H1 (cell line): ENCODE measurements at regions not wholly inside any gene's neighbourhood (a gene's known extent, or its start where the extent isn't known, plus 50 kb on each side); places are given as distances from the start of the nearest gene placed in this dataset.

Experiments
- CTCF ChIA-PET: fragments of 300-600 bp; sonication (Branson Sonifier 250); formaldehyde crosslinking; loops from one replicate; lab custom pipeline; 2021; ENCODE audit not compliant: partially characterized antibody; lab: Charles Lee
- POLR2A ChIA-PET: fragments of 300-600 bp; sonication (Branson Sonifier 250); formaldehyde crosslinking; loops from one replicate; lab custom pipeline; 2021; ENCODE audit warnings: inconsistent platforms; ENCODE audit not compliant: partially characterized antibody; lab: Charles Lee
- DNase-seq, 2 experiments: peaks; one replicate each; pipeline versions ENCODE4 v3.0.0 to v3.0.0-alpha.2; 2010 to 2022; ENCODE audit warnings: low spot score in 2 of 2, low read depth in 1 of 2, mixed read lengths in 1 of 2
- FAIRE-seq: peaks from 2 replicates; lab custom pipeline; 2011; peaks lifted over from hg19 to GRCh38; lab: Jason Lieb, UNC
- H2AFZ ChIP-seq: 2 replicates; pipeline ENCODE4 v1.8.1; 2012; ENCODE audit warnings: low read length, inconsistent platforms
- H2AK5ac ChIP-seq: 2 replicates; pipeline ENCODE4 v1.6.1; 2013; ENCODE audit warnings: low read depth, low read length
- H2BK120ac ChIP-seq: replicated peaks from 2 replicates; pipeline ENCODE3; 2013; ENCODE audit warnings: low read depth, low read length, inconsistent platforms
- H2BK12ac ChIP-seq: 2 replicates; pipeline ENCODE4 v1.6.1; 2013; ENCODE audit warnings: low read depth, low read length
- H2BK15ac ChIP-seq: 2 replicates; pipeline ENCODE4 v1.6.1; 2013; ENCODE audit warnings: low read length
- H2BK20ac ChIP-seq: 2 replicates; pipeline ENCODE4 v1.6.1; 2013; ENCODE audit warnings: low read length
- H2BK5ac ChIP-seq: 2 replicates; pipeline ENCODE4 v1.6.1; 2013; ENCODE audit warnings: low read depth, low read length
- H3K14ac ChIP-seq: 2 replicates; pipeline ENCODE4 v1.6.1; 2013; ENCODE audit warnings: inconsistent platforms; ENCODE audit not compliant: insufficient read length
- H3K18ac ChIP-seq: 2 replicates; pipeline ENCODE4 v1.6.1; 2013; ENCODE audit warnings: low read length; ENCODE audit errors: extremely low read depth
- H3K23ac ChIP-seq: 2 replicates; pipeline ENCODE4 v1.6.1; 2013; ENCODE audit warnings: inconsistent platforms; ENCODE audit not compliant: insufficient read length
- H3K23me2 ChIP-seq: 2 replicates; pipeline ENCODE4 v1.6.1; 2013; ENCODE audit warnings: low read depth, low read length
- H3K27ac ChIP-seq: 2 replicates; pipeline ENCODE4 v1.6.1; 2011; ENCODE audit warnings: low read depth, low read length, inconsistent platforms
- H3K27me3 ChIP-seq, 4 experiments: replicated peaks in 1 of 4; 1 replicate in 1 of 4; 2 replicates in 3 of 4; pipeline versions ENCODE4 v1.6.1 to v1.8.1; 2011 to 2013; ENCODE audit warnings: low read length in 3 of 4, mild to moderate bottlenecking in 3 of 4, inconsistent platforms in 2 of 4, mixed read lengths in 2 of 4, moderate library complexity in 1 of 4; ENCODE audit not compliant: control insufficient read depth in 3 of 4, insufficient read depth in 3 of 4; ENCODE audit errors: extremely low read depth in 1 of 4
- H3K36me3 ChIP-seq, 4 experiments: 2 replicates each; pipeline versions ENCODE4 v1.6.1 to v1.8.1; 2011 to 2013; ENCODE audit warnings: mild to moderate bottlenecking in 4 of 4, low read length in 3 of 4, moderate library complexity in 2 of 4, control low read depth in 1 of 4, inconsistent platforms in 1 of 4; ENCODE audit not compliant: insufficient read depth in 4 of 4, control insufficient read depth in 2 of 4
- H3K4ac ChIP-seq: replicated peaks from 2 replicates; pipeline ENCODE3; 2013; ENCODE audit warnings: low read length, low read depth, mixed read lengths, inconsistent platforms; ENCODE audit not compliant: insufficient read length
- H3K4me1 ChIP-seq, 4 experiments: replicated peaks in 1 of 4; 1 replicate in 1 of 4; 2 replicates in 3 of 4; pipeline versions ENCODE4 v1.6.1 to v1.8.1; 2011 to 2013; ENCODE audit warnings: low read length in 3 of 4, inconsistent platforms in 2 of 4, mixed read lengths in 1 of 4; ENCODE audit not compliant: insufficient read depth in 4 of 4, control insufficient read depth in 3 of 4
- H3K4me2 ChIP-seq, 2 experiments: 2 replicates each; pipeline versions ENCODE4 v1.6.1 to v1.8.1; 2011 to 2013; ENCODE audit warnings: low read depth in 2 of 2, low read length in 2 of 2, control low read depth in 1 of 2, inconsistent platforms in 1 of 2, mild to moderate bottlenecking in 1 of 2; ENCODE audit not compliant: insufficient read depth in 1 of 2
- H3K4me3 ChIP-seq, 4 experiments: fragments of 200-600, 300-600 bp in 1 of 4; sonication (generic), shearing (Covaris generic), sonication (Bioruptor Twin) in 1 of 4; 2 replicates each; pipeline versions ENCODE4 v1.5.1 to v1.8.1; 2011 to 2016; ENCODE audit warnings: low read length in 4 of 4, low read depth in 3 of 4, control low read depth in 2 of 4, inconsistent platforms in 2 of 4, mild to moderate bottlenecking in 2 of 4, mixed read lengths in 1 of 4, moderate library complexity in 1 of 4; ENCODE audit not compliant: insufficient read depth in 2 of 4; ENCODE audit errors: extremely low read depth in 1 of 4
- H3K56ac ChIP-seq: replicated peaks from 2 replicates; pipeline ENCODE3; 2013; ENCODE audit warnings: low read depth, mild to moderate bottlenecking, mixed read lengths, low read length, inconsistent platforms; ENCODE audit not compliant: insufficient read length
- H3K79me1 ChIP-seq: 2 replicates; pipeline ENCODE4 v1.6.1; 2013; ENCODE audit warnings: low read depth, low read length, control low read depth
- H3K79me2 ChIP-seq, 2 experiments: 2 replicates each; pipeline versions ENCODE4 v1.6.1 to v1.8.1; 2012 to 2013; ENCODE audit warnings: low read length in 2 of 2, mild to moderate bottlenecking in 2 of 2, inconsistent platforms in 1 of 2; ENCODE audit not compliant: insufficient read depth in 2 of 2, control insufficient read depth in 1 of 2
- H3K9ac ChIP-seq, 4 experiments: replicated peaks in 1 of 4; 1 replicate in 1 of 4; 2 replicates in 3 of 4; pipeline versions ENCODE4 v1.6.1 to v1.8.1; 2011 to 2013; ENCODE audit warnings: low read depth in 3 of 4, low read length in 3 of 4, control low read depth in 2 of 4, mild to moderate bottlenecking in 2 of 4, moderate library complexity in 2 of 4, inconsistent platforms in 1 of 4; ENCODE audit errors: extremely low read depth in 1 of 4
- H3K9me3 ChIP-seq, 2 experiments: 2 replicates each; pipeline versions ENCODE4 v1.6.1 to v1.8.1; 2012 to 2013; ENCODE audit warnings: mild to moderate bottlenecking in 2 of 2, moderate library complexity in 2 of 2, control low read depth in 1 of 2, inconsistent platforms in 1 of 2, low read depth in 1 of 2, low read length in 1 of 2, mixed read lengths in 1 of 2; ENCODE audit not compliant: insufficient read depth in 2 of 2
- H4K20me1 ChIP-seq, 2 experiments: replicated peaks in 1 of 2; 2 replicates each; pipeline versions ENCODE3 to v1.8.1; 2011 to 2013; ENCODE audit warnings: inconsistent platforms in 2 of 2, low read length in 2 of 2, mild to moderate bottlenecking in 1 of 2; ENCODE audit not compliant: insufficient read depth in 2 of 2, control insufficient read depth in 1 of 2
- H4K5ac ChIP-seq: 2 replicates; pipeline ENCODE4 v1.6.1; 2013; ENCODE audit warnings: low read length, low read depth, mixed read lengths, inconsistent platforms; ENCODE audit not compliant: insufficient read length
- H4K8ac ChIP-seq: 2 replicates; pipeline ENCODE4 v1.8.0; 2013; ENCODE audit warnings: mild to moderate bottlenecking, moderate library complexity, low read length, inconsistent platforms; ENCODE audit not compliant: insufficient read depth; ENCODE audit errors: extremely low read depth
- H4K91ac ChIP-seq: replicated peaks from 2 replicates; pipeline ENCODE3; 2013; ENCODE audit warnings: low read length, mixed read lengths, inconsistent platforms; ENCODE audit not compliant: insufficient read length
- ASH2L ChIP-seq: fragments of 200-600, 300-600 bp; sonication (generic); IDR thresholded peaks from one replicate; pipeline ENCODE4 v1.7.1; 2017; ENCODE audit warnings: low read length
- CHD2 ChIP-seq: IDR thresholded peaks from 2 replicates; pipeline ENCODE4 v1.6.1; 2012; ENCODE audit warnings: low read length, improper control_type of control experiment
- CTBP2 ChIP-seq: IDR thresholded peaks from 2 replicates; pipeline ENCODE4 v1.7.0; 2011; ENCODE audit warnings: borderline replicate concordance, mild to moderate bottlenecking, moderate library complexity, mixed read lengths, low read length; ENCODE audit not compliant: insufficient read depth, insufficient read length
- EGR1 ChIP-seq: IDR thresholded peaks from 2 replicates; pipeline ENCODE4 v1.6.1; 2011; ENCODE audit warnings: low read depth, low read length, borderline replicate concordance
- PHF8 ChIP-seq: fragments of 200-600 bp; sonication (generic); conservative IDR thresholded peaks from 2 replicates; pipeline ENCODE4 v1.7.1; 2012; ENCODE audit warnings: low read depth, mild to moderate bottlenecking, inconsistent platforms, low read length, moderate library complexity
- POLR2A ChIP-seq, 2 experiments: IDR thresholded peaks; 1 replicate in 1 of 2; 2 replicates in 1 of 2; pipeline ENCODE4 v1.6.1; 2011; ENCODE audit warnings: low read depth in 2 of 2, low read length in 2 of 2, mild to moderate bottlenecking in 2 of 2; ENCODE audit errors: control extremely low read depth in 1 of 2
- POU5F1 ChIP-seq: IDR thresholded peaks from 2 replicates; pipeline ENCODE4 v1.6.1; 2011; ENCODE audit warnings: low read depth, mild to moderate bottlenecking, low read length, moderate library complexity
- WGBS, 2 experiments: shearing (Covaris generic) in 1 of 2; methylation state at CpG; one replicate each; pipeline versions ENCODE4 v1.1.6 to v1.1.7; 2013 to 2015; ENCODE audit warnings: low lambda C conversion rate in 2 of 2, mixed read lengths in 2 of 2, inconsistent platforms in 1 of 2, low coverage in 1 of 2, missing lambda C conversion rate in 1 of 2; ENCODE audit not compliant: insufficient replicate concordance in 2 of 2, insufficient coverage in 1 of 2, insufficient read length in 1 of 2; ENCODE audit errors: extremely low coverage in 1 of 2, missing lambda C conversion rate in 1 of 2; 5-methylcytosine and 5-hydroxymethylcytosine counted together

GRCh38 chr4:18192901-18193300, 171.3 kb upstream of the LCORL start:
- DNase-seq (no peak), FAIRE-seq (no peak)
- no peak overlapping the region for H2AK5ac ChIP-seq
- no peak overlapping the region for H3K23ac ChIP-seq
- no peak overlapping the region for H3K4me3 ChIP-seq
- no peak overlapping the region for H3K4me2 ChIP-seq
- no peak overlapping the region for H4K91ac ChIP-seq
- H3K9ac ChIP-seq, result no peak overlapping the region
- no peak overlapping the region for H3K27ac ChIP-seq
- no peak overlapping the region for H3K14ac ChIP-seq
- no peaks in the 10 kb centered on the region for H4K20me1 ChIP-seq
- H2BK12ac ChIP-seq, result no peak overlapping the region
- H3K4ac ChIP-seq, result no peak overlapping the region
- no peak overlapping the region for H2BK5ac ChIP-seq
- H3K23me2 ChIP-seq, result no peaks in the 10 kb centered on the region
- no peak overlapping the region for H4K8ac ChIP-seq
- peaks cover 63 to 82% of the 10 kb centered on the region in 2 experiments for H3K9me3 ChIP-seq
- H3K27me3 ChIP-seq, result no peaks in the 10 kb centered on the region
- H3K56ac ChIP-seq, result no peak overlapping the region
- H2BK120ac ChIP-seq, result no peak overlapping the region
- no peak overlapping the region for H2BK15ac ChIP-seq
- ChIA-PET CTCF (no interaction called here), POLR2A (no interaction called here)
- H3K79me1 ChIP-seq, result no peaks in the 10 kb centered on the region
- no peak overlapping the region for H3K18ac ChIP-seq
- no peaks in the 10 kb centered on the region; a peak in 2 of 8 replicates for H3K36me3 ChIP-seq
- H3K79me2 ChIP-seq, result no peaks in the 10 kb centered on the region
- H2AFZ ChIP-seq, result no peak overlapping the region
- H2BK20ac ChIP-seq, result no peak overlapping the region
- WGBS, 2 experiments, result 35% methylated on average over 3 of the region's 3 CpGs; no CpG with 5 or more reads in 1 of the 2 experiments
- H4K5ac ChIP-seq, result no peak overlapping the region
- H3K4me1 ChIP-seq, result no peaks in the 10 kb centered on the region
- TF ChIP-seq CHD2 (no peak), POLR2A (IDR thresholded peaks at IDR 0.05; ENCODE audit: control extremely low read depth in 1 of 2, low read depth in 2 of 2, low read length in 2 of 2) (no peak), ASH2L (no peak), POU5F1 (no peak), PHF8 (no peak), EGR1 (no peak), CTBP2 (no peak)
